Activated T-cell treated with anti-CD3 and anti-CD28 coated beads, Interleukin-2, amount 50 U/mL, for 72 hours (primary cell): ENCODE measurements at regions not wholly inside any gene's neighbourhood (a gene's known extent, or its start where the extent isn't known, plus 50 kb on each side); places are given as distances from the start of the nearest gene placed in this dataset.
"Not testable (repeated sequence)": the region's sequence is repeated elsewhere in the genome, so short reads cannot be mapped to it uniquely, and the experiment has no call there.

Source experiments
- ATAC-seq, 2 donors: fragments of 150-1000 bp; cut with Tn5 transposase; replicated peaks in 1 of 2; 2 replicates each; pipeline ENCODE4 v1.10.0; 2021; ENCODE audit warnings: moderate library complexity in 2 of 2, mild to moderate bottlenecking in 1 of 2
- DNase-seq, 2 donors: peaks; one replicate each; pipeline ENCODE4 v3.0.0; 2021 to 2022; ENCODE audit warnings: mixed read lengths in 1 of 2
- H3K27ac Mint-ChIP-seq: one replicate; pipeline ENCODE4 v1.8.0; 2022; ENCODE audit warnings: mild to moderate bottlenecking, moderate library complexity, mixed read lengths
- H3K27me3 Mint-ChIP-seq: one replicate; pipeline ENCODE4 v1.8.0; 2022; ENCODE audit warnings: low read depth, mixed read lengths
- H3K36me3 Mint-ChIP-seq, 2 donors: one replicate each; pipeline ENCODE4 v1.8.0; 2022; ENCODE audit warnings: mixed read lengths in 2 of 2, mild to moderate bottlenecking in 1 of 2; ENCODE audit not compliant: insufficient read depth in 2 of 2
- H3K4me1 Mint-ChIP-seq: one replicate; pipeline ENCODE4 v1.8.0; 2022; ENCODE audit warnings: low read depth, mixed read lengths
- H3K4me3 Mint-ChIP-seq, 2 donors: one replicate each; pipeline ENCODE4 v1.8.0; 2022; ENCODE audit warnings: mild to moderate bottlenecking in 2 of 2, mixed read lengths in 2 of 2, moderate library complexity in 2 of 2
- H3K9me3 Mint-ChIP-seq, 2 donors: one replicate each; pipeline ENCODE4 v1.8.0; 2022; ENCODE audit warnings: mixed read lengths in 2 of 2

DNA sequence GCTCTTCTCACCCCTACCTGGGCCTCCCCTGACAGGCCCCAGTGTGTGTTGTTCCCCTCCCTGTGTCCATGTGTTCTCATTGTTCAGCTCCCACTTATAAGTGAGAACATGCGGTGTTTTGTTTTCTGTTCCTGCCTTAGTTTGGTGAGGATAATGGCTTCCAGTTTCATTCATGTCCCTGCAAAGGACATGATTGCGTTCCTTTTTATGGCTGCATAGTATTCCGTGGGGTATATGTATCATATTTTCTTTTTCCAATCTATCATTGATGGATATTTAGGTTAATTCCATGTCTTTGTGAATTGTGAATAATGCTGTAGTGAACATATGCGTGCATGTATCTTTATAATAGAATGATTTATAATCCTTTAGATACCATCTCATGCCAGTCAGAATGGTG lies 159.4 kb upstream of the RPS23 start:
- not testable (repeated sequence) for H3K36me3 Mint-ChIP-seq, DNase-seq, H3K4me3 Mint-ChIP-seq, H3K27ac Mint-ChIP-seq, ATAC-seq, H3K9me3 Mint-ChIP-seq, H3K4me1 Mint-ChIP-seq, H3K27me3 Mint-ChIP-seq

GRCh38 chr5:82436291-82436690 lies 158.1 kb upstream of the RPS23 start:
- Mint-ChIP-seq H3K4me1 (no peaks in the 10 kb centered on the region), H3K9me3 (peaks cover 0 to 2% of the 10 kb centered on the region in 2 donors), H3K27ac (no peak overlapping the region), H3K4me3 (no peak overlapping the region), H3K27me3 (no peaks in the 10 kb centered on the region), H3K36me3 (no peaks in the 10 kb centered on the region)
- ATAC-seq (no peak), DNase-seq (no peak)

DNA sequence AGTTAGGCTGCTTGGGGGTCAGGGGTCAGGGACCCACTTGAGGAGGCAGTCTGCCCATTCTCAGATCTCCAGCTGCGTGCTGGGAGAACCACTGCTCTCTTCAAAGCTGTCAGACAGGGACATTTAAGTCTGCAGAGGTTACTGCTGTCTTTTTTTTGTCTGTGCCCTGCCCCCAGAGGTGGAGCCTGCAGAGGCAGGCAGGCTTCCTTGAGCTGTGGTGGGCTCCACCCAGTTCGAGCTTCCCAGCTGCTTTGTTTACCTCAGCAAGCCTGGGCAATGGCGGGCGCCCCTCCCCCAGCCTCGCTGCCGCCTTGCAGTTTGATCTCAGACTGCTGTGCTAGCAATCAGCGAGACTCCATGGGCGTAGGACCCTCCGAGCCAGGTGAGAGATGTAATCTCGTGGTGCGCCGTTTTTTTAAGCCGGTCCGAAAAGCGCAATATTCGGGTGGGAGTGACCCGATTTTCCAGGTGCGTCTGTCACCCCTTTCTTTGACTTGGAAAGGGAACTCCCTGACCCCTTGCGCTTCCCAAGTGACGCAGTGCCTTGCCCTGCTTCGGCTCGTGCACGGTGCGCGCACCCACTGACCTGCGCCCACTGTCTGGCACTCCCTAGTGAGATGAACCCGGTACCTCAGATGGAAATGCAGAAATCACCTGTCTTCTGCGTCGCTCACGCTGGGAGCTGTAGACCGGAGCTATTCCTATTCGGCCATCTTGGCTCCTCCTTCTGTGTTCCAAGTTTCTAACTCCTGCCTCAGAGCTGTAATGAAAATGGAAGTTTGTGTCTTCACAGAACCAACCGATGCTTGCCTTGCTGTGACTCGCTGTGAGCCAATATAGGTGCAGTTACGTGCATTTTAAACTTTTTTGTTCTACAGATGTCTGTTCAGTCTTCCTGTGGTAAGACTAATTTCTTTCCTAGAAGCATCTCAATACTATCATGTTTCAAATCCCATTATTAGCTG lies 156.8 kb upstream of the RPS23 start:
- not testable (repeated sequence) for H3K4me1 Mint-ChIP-seq, H3K4me3 Mint-ChIP-seq, H3K9me3 Mint-ChIP-seq, DNase-seq, H3K27ac Mint-ChIP-seq, H3K27me3 Mint-ChIP-seq, ATAC-seq, H3K36me3 Mint-ChIP-seq

DNA sequence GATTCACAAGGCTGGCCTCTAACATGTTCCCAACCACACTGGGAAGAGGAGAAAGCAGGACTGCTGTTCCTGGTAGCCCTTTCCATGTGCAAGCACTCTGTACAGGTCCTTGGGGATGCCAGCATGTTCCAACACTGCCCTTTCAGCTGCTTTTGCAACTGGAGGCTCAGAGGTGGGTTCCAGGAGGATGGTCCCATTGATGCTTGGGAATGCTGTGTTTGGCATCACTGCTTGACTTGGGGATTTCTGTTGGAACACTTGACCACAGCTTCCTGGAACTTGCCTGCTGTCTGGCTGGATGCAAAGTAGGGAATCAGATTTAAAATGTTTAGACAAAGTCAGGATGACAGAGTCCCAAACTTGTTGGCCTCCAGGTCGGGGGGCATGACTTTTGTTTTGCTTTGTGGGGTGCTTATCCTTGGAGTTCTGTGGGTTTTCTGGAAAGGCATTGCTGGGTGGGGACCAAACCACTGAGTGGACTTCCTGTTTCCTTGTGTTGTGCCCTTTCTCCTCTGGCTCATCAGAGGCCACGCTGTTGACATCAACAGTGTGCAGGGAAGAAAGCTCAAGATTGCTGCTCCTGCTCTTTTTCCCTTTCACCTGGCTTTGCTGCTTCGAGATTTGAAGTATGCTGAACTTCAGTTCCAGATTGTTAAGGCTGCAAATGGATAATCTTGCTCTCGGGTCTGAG lies 148.5 kb upstream of the RPS23 start:
- Mint-ChIP-seq H3K9me3 (no peaks in the 10 kb centered on the region), H3K4me1 (no peaks in the 10 kb centered on the region), H3K27me3 (peaks cover 11% of the 10 kb centered on the region), H3K27ac (no peak overlapping the region), H3K4me3 (no peak overlapping the region), H3K36me3 (no peaks in the 10 kb centered on the region)
- no peak for ATAC-seq
- DNase-seq = no peak

DNA sequence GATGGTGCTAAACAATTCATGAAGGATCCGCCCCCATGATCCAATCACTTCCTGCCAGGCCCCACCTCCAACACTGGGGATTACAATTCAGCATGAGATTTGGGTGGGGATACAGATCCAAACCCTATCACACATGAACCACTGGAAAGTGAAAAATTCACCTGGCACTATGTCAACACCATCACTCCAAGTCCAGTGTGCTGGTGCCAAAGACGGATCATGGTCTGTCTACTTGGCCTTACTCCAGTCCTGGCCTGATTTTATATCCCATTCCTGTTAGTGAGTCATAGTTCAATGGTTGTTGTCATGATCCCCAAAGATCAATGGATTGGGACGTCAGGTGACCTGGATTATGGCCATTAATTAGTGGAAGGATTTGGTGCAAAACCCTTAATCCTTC lies 147.4 kb upstream of the RPS23 start:
- no peaks in the 10 kb centered on the region for H3K4me1 Mint-ChIP-seq
- H3K27me3 Mint-ChIP-seq = peaks cover 11% of the 10 kb centered on the region
- no peaks in the 10 kb centered on the region for H3K36me3 Mint-ChIP-seq
- no peak overlapping the region for H3K27ac Mint-ChIP-seq
- DNase-seq (no peak), ATAC-seq (no peak)
- H3K9me3 Mint-ChIP-seq = no peaks in the 10 kb centered on the region
- H3K4me3 Mint-ChIP-seq = no peak overlapping the region

DNA sequence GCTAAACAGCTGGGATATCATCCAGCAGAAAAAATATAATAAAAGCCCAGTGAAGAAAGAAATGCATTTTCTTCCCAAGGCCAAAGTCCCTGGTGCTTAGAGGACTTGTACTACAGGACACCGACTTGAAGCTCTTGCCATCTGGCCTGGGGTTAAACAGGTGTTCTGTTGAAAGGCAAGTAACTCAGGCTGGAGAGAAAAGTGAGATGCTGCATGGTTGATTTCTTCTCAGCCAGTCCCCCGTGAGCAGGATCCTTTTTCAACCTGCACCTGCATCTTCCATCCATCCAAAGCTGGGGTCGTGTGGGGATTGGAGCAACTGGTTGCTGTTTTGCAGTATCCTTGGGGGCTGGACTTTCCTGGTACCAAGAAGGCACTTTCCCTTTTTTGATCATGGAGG lies 146.1 kb upstream of the RPS23 start:
- Mint-ChIP-seq H3K4me3 (no peak overlapping the region), H3K9me3 (no peaks in the 10 kb centered on the region), H3K36me3 (no peaks in the 10 kb centered on the region), H3K4me1 (no peaks in the 10 kb centered on the region), H3K27ac (no peak overlapping the region), H3K27me3 (peaks cover 11% of the 10 kb centered on the region)
- no peak for DNase-seq
- no peak for ATAC-seq

DNA sequence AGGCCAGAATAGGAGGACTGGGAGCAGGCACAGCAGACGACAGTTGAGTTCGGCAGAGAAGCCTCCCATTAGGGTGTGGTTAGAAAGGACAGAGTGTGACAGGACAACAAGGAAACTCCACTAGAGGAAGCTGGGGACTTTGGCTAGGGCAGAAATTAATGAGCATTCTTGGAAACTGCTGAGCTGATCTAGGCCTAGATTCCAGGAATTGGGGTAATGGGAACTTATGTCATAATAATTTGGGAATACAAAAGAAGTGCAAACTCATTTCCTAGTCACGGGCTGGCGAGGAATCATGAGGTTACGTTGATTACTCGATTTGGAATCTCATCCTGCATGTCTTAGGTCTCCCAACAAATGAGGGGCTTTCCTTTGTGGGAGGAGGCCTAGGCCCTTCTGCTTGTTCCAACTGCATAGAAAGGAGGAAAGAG lies 144.6 kb upstream of the RPS23 start:
- Mint-ChIP-seq H3K36me3 (no peaks in the 10 kb centered on the region), H3K4me1 (no peaks in the 10 kb centered on the region), H3K4me3 (no peak overlapping the region), H3K9me3 (no peaks in the 10 kb centered on the region), H3K27me3 (peaks cover 9% of the 10 kb centered on the region), H3K27ac (no peak overlapping the region)
- DNase-seq (no peak), ATAC-seq (no peak)

DNA sequence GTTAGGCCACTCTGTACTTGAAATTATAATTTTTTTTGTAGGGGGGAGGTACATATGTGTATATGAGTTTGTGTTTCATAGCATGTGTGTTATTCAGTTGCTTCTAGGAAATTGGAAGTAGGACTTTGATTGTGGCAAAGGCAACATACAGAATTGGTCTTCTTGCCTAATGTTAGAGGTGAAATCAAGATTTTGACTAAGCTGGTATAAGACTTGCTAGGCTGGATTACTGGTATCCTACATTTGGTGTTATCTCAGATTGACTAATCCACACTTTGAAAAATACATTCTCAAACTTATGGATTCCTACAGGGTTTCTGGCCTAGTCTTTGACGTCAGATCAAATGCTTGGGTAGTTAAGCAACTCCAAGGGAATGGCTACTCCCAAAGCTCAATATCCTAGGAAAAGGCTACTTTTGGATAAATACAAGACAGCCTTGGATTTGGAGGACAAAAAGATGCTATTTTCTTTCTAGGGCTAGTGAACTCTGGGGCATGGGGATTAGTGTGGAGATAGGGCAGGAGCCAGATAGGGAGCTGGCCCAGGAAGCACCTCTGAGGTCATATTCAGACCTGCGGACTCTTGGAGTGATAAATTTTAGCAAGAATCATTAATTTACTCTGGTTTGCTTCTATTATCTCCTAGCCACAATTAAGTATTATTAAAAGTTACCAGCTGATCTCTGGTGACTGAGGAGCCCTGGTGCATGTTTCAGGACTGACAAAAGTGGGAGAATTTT lies 144.0 kb upstream of the RPS23 start:
- peak in 1 of 2 donors; percentile 39 for ATAC-seq
- Mint-ChIP-seq H3K4me3 (no peak overlapping the region), H3K36me3 (no peaks in the 10 kb centered on the region), H3K27me3 (peaks cover 3% of the 10 kb centered on the region), H3K27ac (no peak overlapping the region), H3K4me1 (no peaks in the 10 kb centered on the region), H3K9me3 (no peaks in the 10 kb centered on the region)
- no peak for DNase-seq

DNA sequence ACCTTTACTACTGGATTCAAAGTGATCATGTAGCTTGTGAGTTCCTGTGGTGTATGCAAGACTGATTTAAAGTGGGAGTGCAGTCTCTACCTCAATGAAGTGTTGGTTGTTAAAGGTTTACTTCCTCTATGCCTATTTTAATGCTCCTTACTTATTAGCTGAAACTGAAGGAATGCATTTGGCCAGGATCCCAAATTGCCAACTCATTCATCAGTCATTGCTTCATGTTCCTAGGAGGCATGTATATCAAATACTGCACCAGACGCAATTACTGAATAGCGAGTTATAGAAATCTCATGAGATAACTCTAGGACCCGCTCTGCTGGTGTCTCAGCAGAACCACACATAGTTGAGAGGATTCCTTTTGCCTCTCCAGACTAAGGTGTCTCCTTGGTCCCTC lies 143.0 kb upstream of the RPS23 start:
- Mint-ChIP-seq H3K27ac (no peak overlapping the region), H3K27me3 (no peaks in the 10 kb centered on the region)
- ATAC-seq = no peak

DNA sequence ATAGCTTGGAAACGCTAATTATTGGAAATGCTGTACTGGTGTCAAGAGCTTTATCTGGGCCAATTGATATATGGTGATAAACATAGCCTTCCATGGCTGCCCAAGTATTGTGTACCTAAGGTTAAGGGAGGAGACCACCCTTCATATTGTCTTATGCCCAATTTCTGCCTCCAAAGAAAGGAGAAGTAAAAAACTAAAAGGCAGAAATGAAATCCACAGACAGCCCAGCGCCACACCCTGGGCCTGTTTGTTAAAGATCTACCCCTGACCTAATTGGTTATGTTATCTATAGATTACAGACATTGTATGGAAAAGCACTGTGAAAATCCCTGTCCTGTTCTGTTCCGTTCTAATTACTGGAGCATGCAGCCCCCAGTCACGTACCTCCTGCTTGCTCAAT lies 142.4 kb upstream of the RPS23 start:
- not testable (repeated sequence) for H3K27ac Mint-ChIP-seq, H3K4me1 Mint-ChIP-seq, H3K36me3 Mint-ChIP-seq, ATAC-seq, DNase-seq, H3K9me3 Mint-ChIP-seq, H3K27me3 Mint-ChIP-seq, H3K4me3 Mint-ChIP-seq

More for the DNA sequence above, 143.0 kb upstream of the RPS23 start:
- DNase-seq = no peak
- H3K4me1 Mint-ChIP-seq = no peaks in the 10 kb centered on the region
- H3K4me3 Mint-ChIP-seq = no peak overlapping the region
- H3K36me3 Mint-ChIP-seq = no peaks in the 10 kb centered on the region
- no peaks in the 10 kb centered on the region for H3K9me3 Mint-ChIP-seq

- Mint-ChIP-seq H3K4me3 (no peak overlapping the region), H3K4me1 (no peaks in the 10 kb centered on the region), H3K36me3 (no peaks in the 10 kb centered on the region), H3K27ac (no peak overlapping the region), H3K9me3 (no peaks in the 10 kb centered on the region), H3K27me3 (no peaks in the 10 kb centered on the region)
- DNase-seq (no peak), ATAC-seq (no peak)
These were observed 141.6 kb upstream of the RPS23 start for GRCh38 chr5:82419559-82420332.

- Mint-ChIP-seq H3K9me3 (no peaks in the 10 kb centered on the region), H3K4me3 (no peak overlapping the region), H3K4me1 (no peaks in the 10 kb centered on the region), H3K27me3 (no peaks in the 10 kb centered on the region), H3K36me3 (no peaks in the 10 kb centered on the region), H3K27ac (no peak overlapping the region)
- no peak for DNase-seq
- no peak for ATAC-seq
These were observed 140.4 kb upstream of the RPS23 start for GRCh38 chr5:82418608-82418950.
